H9 (cell line): ENCODE measurements at regions not wholly inside any gene's neighbourhood (a gene's known extent, or its start where the extent isn't known, plus 50 kb on each side); places are given as distances from the start of the nearest gene placed in this dataset.

ENCODE experiments used
- DNase-seq: peaks from one replicate; pipeline ENCODE4 v3.0.0-alpha.2; 2017
- H2AFZ ChIP-seq: one replicate; pipeline ENCODE4 v1.6.1; 2013; ENCODE audit warnings: mild to moderate bottlenecking, low read length, control low read depth, moderate library complexity
- H2AK5ac ChIP-seq: 2 replicates; pipeline ENCODE4 v1.6.1; 2013; ENCODE audit warnings: low read length, control low read depth, mixed read lengths; ENCODE audit not compliant: insufficient read length
- H2BK120ac ChIP-seq: one replicate; pipeline ENCODE4 v1.6.1; 2013; ENCODE audit warnings: low read depth, mild to moderate bottlenecking, low read length, control low read depth, inconsistent platforms; ENCODE audit not compliant: poor library complexity, severe bottlenecking
- H2BK12ac ChIP-seq: 2 replicates; pipeline ENCODE4 v1.6.1; 2013; ENCODE audit warnings: low read length, control low read depth, mixed read lengths, low read depth; ENCODE audit not compliant: insufficient read length
- H2BK15ac ChIP-seq: 2 replicates; pipeline ENCODE4 v1.6.1; 2013; ENCODE audit warnings: low read depth, low read length, control low read depth
- H2BK20ac ChIP-seq: one replicate; pipeline ENCODE4 v1.6.1; 2013; ENCODE audit warnings: low read depth, mild to moderate bottlenecking, low read length, control low read depth, inconsistent platforms; ENCODE audit not compliant: poor library complexity, severe bottlenecking
- H2BK5ac ChIP-seq: 2 replicates; pipeline ENCODE4 v1.6.1; 2013; ENCODE audit warnings: low read length, control low read depth, mixed read lengths; ENCODE audit not compliant: insufficient read length
- H3K14ac ChIP-seq: 2 replicates; pipeline ENCODE4 v1.6.1; 2013; ENCODE audit warnings: low read length, control low read depth; ENCODE audit not compliant: insufficient read depth
- H3K18ac ChIP-seq: 2 replicates; pipeline ENCODE4 v1.6.1; 2013; ENCODE audit warnings: low read depth, mild to moderate bottlenecking, mixed read lengths, low read length, control low read depth; ENCODE audit not compliant: insufficient read length
- H3K23ac ChIP-seq: 2 replicates; pipeline ENCODE4 v1.6.1; 2013; ENCODE audit warnings: low read length, control low read depth, mixed read lengths, low read depth; ENCODE audit not compliant: insufficient read length
- H3K23me2 ChIP-seq: 2 replicates; pipeline ENCODE4 v1.6.1; 2013; ENCODE audit warnings: low read depth, mild to moderate bottlenecking, mixed read lengths, low read length, control low read depth; ENCODE audit not compliant: insufficient read length, poor library complexity, severe bottlenecking
- H3K27ac ChIP-seq: 2 replicates; pipeline ENCODE4 v1.5.1; 2013; ENCODE audit warnings: low read length, control low read depth, mixed read lengths, low read depth; ENCODE audit not compliant: insufficient read length
- H3K27me3 ChIP-seq: 2 replicates; pipeline ENCODE4 v1.6.1; 2013; ENCODE audit warnings: low read length, control low read depth, inconsistent platforms; ENCODE audit not compliant: insufficient read depth
- H3K4ac ChIP-seq: 2 replicates; pipeline ENCODE4 v1.6.1; 2013; ENCODE audit warnings: low read depth, mild to moderate bottlenecking, control low read depth, inconsistent platforms, low read length, moderate library complexity
- H3K4me1 ChIP-seq: 2 replicates; pipeline ENCODE4 v1.6.1; 2013; ENCODE audit warnings: low read length, control low read depth, inconsistent platforms; ENCODE audit not compliant: insufficient read depth
- H3K4me2 ChIP-seq: 2 replicates; pipeline ENCODE4 v1.6.1; 2013; ENCODE audit warnings: low read length, control low read depth, mixed read lengths; ENCODE audit not compliant: insufficient read length, insufficient read depth
- H3K56ac ChIP-seq: 2 replicates; pipeline ENCODE4 v1.6.1; 2013; ENCODE audit warnings: low read depth, mild to moderate bottlenecking, mixed read lengths, low read length, control low read depth; ENCODE audit not compliant: insufficient read length
- H3K79me1 ChIP-seq: 2 replicates; pipeline ENCODE4 v1.6.1; 2013; ENCODE audit warnings: low read depth, mild to moderate bottlenecking, moderate library complexity, low read length, control low read depth, inconsistent platforms; ENCODE audit not compliant: insufficient read depth, poor library complexity, severe bottlenecking
- H3K79me2 ChIP-seq: 2 replicates; pipeline ENCODE4 v1.6.1; 2013; ENCODE audit warnings: low read length, control low read depth, inconsistent platforms; ENCODE audit not compliant: insufficient read depth
- H3K9ac ChIP-seq: 2 replicates; pipeline ENCODE4 v1.6.1; 2013; ENCODE audit warnings: low read length, control low read depth, mixed read lengths; ENCODE audit not compliant: insufficient read length; ENCODE audit errors: extremely low read depth
- H3K9me3 ChIP-seq: one replicate; pipeline ENCODE4 v1.6.1; 2013; ENCODE audit warnings: low read depth, low read length, inconsistent platforms; ENCODE audit not compliant: control insufficient read depth
- H3T11ph ChIP-seq: one replicate; pipeline ENCODE4 v1.6.1; 2013; ENCODE audit warnings: mild to moderate bottlenecking, low read length, control low read depth, inconsistent platforms
- H4K20me1 ChIP-seq: one replicate; pipeline ENCODE4 v1.6.1; 2013; ENCODE audit not compliant: control insufficient read depth, insufficient read length, insufficient read depth
- H4K5ac ChIP-seq: 2 replicates; pipeline ENCODE4 v1.6.1; 2013; ENCODE audit warnings: low read depth, mild to moderate bottlenecking, mixed read lengths, low read length, control low read depth; ENCODE audit not compliant: insufficient read length
- H4K8ac ChIP-seq: replicated peaks from 2 replicates; pipeline ENCODE4 v1.6.1; 2013; ENCODE audit warnings: low read length, control low read depth, mixed read lengths, low read depth; ENCODE audit not compliant: insufficient read length
- H4K91ac ChIP-seq: 2 replicates; pipeline ENCODE4 v1.6.1; 2013; ENCODE audit warnings: low read depth, mild to moderate bottlenecking, moderate library complexity, mixed read lengths, low read length, control low read depth; ENCODE audit not compliant: insufficient read length
- H3K27ac Mint-ChIP-seq, 3 experiments: 2 replicates in 2 of 3; 3 replicates in 1 of 3; pipeline ENCODE4 v1.8.0; 2020 to 2021; ENCODE audit warnings: mixed read lengths in 3 of 3, mild to moderate bottlenecking in 1 of 3, moderate library complexity in 1 of 3
- H3K27me3 Mint-ChIP-seq: 2 replicates; pipeline ENCODE4 v1.8.0; 2021; ENCODE audit warnings: low read depth, mild to moderate bottlenecking, moderate library complexity, mixed read lengths
- H3K36me3 Mint-ChIP-seq, 3 experiments: 2 replicates in 2 of 3; 3 replicates in 1 of 3; pipeline ENCODE4 v1.8.0; 2020 to 2021; ENCODE audit warnings: low read depth in 3 of 3, mixed read lengths in 3 of 3; ENCODE audit not compliant: insufficient read depth in 1 of 3
- H3K4me1 Mint-ChIP-seq, 2 experiments: 2 replicates each; pipeline ENCODE4 v1.8.0; 2020; ENCODE audit warnings: mixed read lengths in 2 of 2
- H3K4me3 Mint-ChIP-seq, 2 experiments: 2 replicates in 1 of 2; 3 replicates in 1 of 2; pipeline ENCODE4 v1.8.0; 2020 to 2021; ENCODE audit warnings: mild to moderate bottlenecking in 2 of 2, mixed read lengths in 2 of 2, moderate library complexity in 1 of 2
- H3K9me3 Mint-ChIP-seq, 2 experiments: 2 replicates in 1 of 2; 3 replicates in 1 of 2; pipeline ENCODE4 v1.8.0; 2020; ENCODE audit warnings: mild to moderate bottlenecking in 2 of 2, mixed read lengths in 2 of 2, moderate library complexity in 1 of 2
- CTCF ChIP-seq: fragments of 200-600 bp; sonication (generic); conservative IDR thresholded peaks from 3 replicates; pipeline ENCODE4 v1.8.0; 2021; ENCODE audit warnings: antibody characterized with exemption, mild to moderate bottlenecking
- WGBS: extraction: QIAGEN DNeasy Blood & Tissue Kit; methylation state at CpG from one replicate; pipeline ENCODE4 v1.1.7; 2013; ENCODE audit warnings: missing lambda C conversion rate, low lambda C conversion rate, mixed read lengths; ENCODE audit not compliant: insufficient read length; ENCODE audit errors: extremely low coverage; 5-methylcytosine and 5-hydroxymethylcytosine counted together

GRCh38 chr20:40205971-40206370 is 483.1 kb downstream of the MAFB start:
- no peaks in the 10 kb centered on the region; the same call in 1 of the 2 replicates for H3K27me3 Mint-ChIP-seq
- no peaks in the 10 kb centered on the region for H3K79me2 ChIP-seq
- peaks cover 10 to 16% of the 10 kb centered on the region in 2 experiments for H3K4me1 Mint-ChIP-seq
- no peak overlapping the region for H2BK20ac ChIP-seq
- H3K23me2 ChIP-seq = no peaks in the 10 kb centered on the region
- no peak overlapping the region for H3K9ac ChIP-seq
- WGBS = no CpG with 5 or more reads among the region's 2 CpGs
- peaks cover 4 to 5% of the 10 kb centered on the region in 2 experiments for H3K9me3 Mint-ChIP-seq
- no peak for DNase-seq
- no peaks in the 10 kb centered on the region for H3K4me1 ChIP-seq
- H2AK5ac ChIP-seq = no peak overlapping the region
- no peaks in the 10 kb centered on the region for H3K79me1 ChIP-seq
- no peak overlapping the region for H3K4me2 ChIP-seq
- H3K9me3 ChIP-seq = no peaks in the 10 kb centered on the region
- no peak for TF ChIP-seq CTCF
- H3T11ph ChIP-seq = no peak overlapping the region
- H3K18ac ChIP-seq = no peak overlapping the region
- H2BK15ac ChIP-seq = no peak overlapping the region
- no peak overlapping the region for H3K27ac ChIP-seq
- no peak overlapping the region for H3K14ac ChIP-seq
- no peak overlapping the region for H2BK120ac ChIP-seq
- no peak overlapping the region for H3K56ac ChIP-seq
- no peak overlapping the region for H2BK5ac ChIP-seq
- no peak overlapping the region for H3K27ac Mint-ChIP-seq
- no peak overlapping the region for H3K23ac ChIP-seq
- H2BK12ac ChIP-seq = no peak overlapping the region
- H4K5ac ChIP-seq = no peak overlapping the region
- H4K8ac ChIP-seq = no peak overlapping the region
- peaks cover 0 to 14% (median 4%) of the 10 kb centered on the region in 3 experiments; a peak in 4 of 7 replicates for H3K36me3 Mint-ChIP-seq
- H3K27me3 ChIP-seq = no peaks in the 10 kb centered on the region
- no peak overlapping the region for H3K4me3 Mint-ChIP-seq
- H2AFZ ChIP-seq = no peak overlapping the region
- H4K91ac ChIP-seq = no peak overlapping the region
- no peak overlapping the region for H3K4ac ChIP-seq
- no peaks in the 10 kb centered on the region for H4K20me1 ChIP-seq
